HG03175 (cell line): ENCODE measurements at regions not wholly inside any gene's neighbourhood (a gene's known extent, or its start where the extent isn't known, plus 50 kb on each side); places are given as distances from the start of the nearest gene placed in this dataset.

Experiments used
- ATAC-seq: cut with Tn5 transposase; IDR thresholded peaks from one replicate; pipeline ENCODE4 v1.9.1; 2021; ENCODE audit warnings: mild to moderate bottlenecking, moderate library complexity; ENCODE audit not compliant: unreplicated experiment

DNA sequence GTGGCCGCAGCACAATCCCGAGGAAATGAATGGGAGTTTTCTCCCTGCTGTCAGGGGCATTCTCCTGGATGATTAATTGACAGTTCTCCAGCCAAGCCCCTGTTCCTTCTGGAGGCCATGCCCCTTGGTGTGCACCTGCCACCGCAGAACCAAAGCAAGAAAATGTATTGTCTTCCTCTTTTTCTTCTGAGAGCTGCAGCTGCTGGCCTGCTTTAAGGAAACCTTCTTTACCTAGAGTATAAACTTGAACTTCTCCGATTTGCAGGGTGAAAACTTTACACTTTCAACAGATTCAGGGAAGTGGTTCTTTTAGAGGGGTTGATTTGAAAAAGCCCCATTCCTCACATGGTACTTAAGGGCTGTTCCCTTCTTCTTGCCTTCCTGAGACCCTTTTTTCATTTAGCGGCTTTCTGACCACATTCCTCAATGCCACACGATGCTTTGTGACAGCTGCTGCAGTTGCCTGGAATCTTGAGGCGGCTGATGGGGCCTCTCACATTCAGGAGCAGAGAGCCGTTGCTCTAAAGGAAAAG, 402.8 kb downstream of the TXNL1 start:
- peak; percentile 75 for ATAC-seq

DNA sequence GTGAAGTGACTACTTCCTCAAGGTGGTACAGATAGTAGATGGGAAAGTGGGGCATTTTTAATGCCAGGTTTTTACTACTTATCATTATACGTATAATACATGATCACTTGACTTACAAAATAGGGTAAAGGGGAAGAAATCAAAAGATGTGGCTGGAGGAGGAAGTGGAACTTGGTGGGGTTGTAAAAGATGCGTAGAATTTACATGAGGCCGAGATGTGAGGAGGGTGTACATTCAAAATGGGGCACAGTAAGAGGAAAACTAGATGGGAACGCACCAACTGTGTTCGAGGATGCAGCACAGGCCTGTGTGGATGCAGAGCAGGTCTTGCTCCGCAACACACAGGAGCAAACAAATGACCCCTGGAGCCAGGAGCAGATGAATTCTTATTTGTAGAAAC, 403.3 kb downstream of the TXNL1 start:
- ATAC-seq = peak; percentile 34

DNA sequence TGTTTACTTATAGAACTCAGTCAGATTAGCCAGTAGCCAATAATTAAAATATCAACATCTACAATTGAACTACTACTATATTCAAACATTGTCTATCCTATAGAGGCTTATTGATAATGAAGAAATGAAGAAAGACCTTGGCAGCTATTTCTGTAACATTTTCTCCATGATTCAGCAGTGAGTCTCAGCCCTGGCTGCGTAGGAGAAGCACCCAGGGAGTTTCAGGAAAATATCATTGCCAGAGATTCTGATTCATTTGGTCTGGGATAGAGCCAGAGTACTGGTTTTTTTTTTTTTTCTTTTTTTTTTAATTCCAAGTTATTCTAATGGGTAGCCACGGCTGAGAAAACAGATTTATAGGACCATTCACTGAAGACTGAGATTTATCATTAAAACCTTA, 404.8 kb downstream of the TXNL1 start:
- no peak for ATAC-seq

DNA sequence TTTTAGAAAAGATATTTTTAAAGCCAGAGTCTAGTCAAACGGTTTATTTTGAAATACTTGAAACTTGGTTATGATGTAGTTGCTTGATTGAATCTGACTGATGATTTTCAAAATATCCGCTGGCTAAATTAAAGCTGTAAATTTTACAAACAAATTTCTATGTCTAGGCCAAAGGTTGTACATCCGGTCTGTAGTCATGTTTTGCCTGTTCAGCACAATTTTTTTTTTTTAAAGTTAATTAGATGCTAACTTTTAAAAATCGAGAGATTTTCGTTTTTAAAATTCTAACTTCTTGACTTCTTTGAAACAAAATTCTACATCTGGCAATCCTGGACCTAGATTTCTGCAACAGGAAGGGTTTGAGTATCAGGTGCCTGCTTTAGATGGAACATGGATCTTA, 412.4 kb downstream of the TXNL1 start:
- no peak for ATAC-seq

DNA sequence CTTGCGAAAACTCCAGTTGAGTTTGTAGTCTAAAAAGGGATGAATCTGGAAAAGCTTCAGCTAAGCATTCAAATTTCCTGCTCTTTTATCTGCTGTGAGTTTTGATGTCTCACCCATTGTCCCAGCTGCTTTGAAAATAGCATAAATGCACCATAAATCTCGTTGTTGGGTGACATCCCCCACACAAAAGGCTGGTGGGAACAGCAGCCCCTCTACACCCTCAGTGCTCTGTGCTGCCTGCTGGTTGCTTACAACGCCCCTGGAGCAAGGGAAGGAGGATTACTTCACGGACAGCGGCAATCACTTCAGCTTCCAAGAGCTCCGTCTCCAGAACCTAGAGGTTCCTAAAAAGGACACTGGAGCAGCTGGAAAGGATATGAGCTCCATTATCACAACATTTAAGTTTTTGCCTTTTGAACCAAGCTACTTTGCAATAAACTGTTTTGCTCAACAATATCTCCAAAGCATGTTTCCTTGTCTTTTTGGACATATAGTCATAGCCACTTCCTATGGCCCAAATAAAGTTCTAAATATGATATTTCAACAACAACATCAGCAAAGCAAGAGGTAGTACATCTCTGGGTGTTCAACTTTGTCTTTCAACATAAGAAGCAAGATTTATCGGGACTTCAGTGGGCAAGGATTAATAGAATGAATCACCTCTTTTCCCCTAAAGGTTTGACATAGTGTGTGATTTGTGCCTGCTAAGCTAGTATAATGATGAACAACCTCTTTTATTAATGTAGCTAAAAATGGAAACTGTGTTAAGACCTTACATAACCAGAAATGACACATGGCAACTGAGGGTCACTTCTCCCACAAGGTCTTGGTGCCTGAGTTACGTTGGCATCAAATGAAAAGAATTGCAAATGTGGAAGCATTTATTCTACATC, 413.5 kb downstream of the TXNL1 start:
- ATAC-seq = no peak

DNA sequence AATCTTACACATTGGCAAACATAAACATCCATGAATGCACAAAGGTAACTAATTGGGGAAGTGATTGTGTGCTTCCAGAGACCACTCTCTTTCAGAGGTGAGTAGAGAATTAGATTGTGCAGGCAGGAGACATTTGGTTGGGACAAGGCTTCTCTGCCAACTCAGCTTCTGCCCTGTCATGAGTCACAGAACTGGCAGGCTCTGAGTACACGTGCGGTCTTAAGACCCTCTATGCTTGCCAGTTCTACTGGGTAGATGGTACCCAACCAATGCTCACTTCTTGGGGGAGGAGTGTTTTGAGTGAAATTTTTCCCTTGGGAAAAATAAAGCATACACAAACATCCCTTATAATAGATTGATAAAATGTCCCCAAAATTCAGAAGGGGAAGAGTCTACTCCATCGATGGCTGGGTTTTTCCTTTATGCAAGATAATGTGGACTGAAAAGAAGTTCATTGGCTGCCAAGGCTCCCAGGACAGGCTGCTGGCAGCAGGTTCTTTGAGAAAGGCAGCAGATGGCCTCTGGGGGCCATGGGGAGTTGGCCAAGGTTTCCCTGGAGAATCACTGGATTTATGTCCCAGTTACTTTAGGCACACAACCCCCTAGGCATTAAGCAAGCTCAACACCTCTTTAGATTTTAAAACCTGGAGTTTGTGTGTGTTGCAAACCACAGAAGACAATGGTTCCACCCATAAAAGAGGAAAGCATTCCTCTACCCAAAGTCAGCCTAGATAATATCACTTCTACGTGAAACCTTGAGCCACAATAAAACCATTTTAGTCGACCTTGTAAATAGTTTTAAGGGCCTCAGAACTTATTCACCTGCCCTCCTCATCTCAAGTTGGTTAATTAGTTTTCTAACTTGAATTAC, 417.0 kb downstream of the TXNL1 start:
- ATAC-seq = no peak

DNA sequence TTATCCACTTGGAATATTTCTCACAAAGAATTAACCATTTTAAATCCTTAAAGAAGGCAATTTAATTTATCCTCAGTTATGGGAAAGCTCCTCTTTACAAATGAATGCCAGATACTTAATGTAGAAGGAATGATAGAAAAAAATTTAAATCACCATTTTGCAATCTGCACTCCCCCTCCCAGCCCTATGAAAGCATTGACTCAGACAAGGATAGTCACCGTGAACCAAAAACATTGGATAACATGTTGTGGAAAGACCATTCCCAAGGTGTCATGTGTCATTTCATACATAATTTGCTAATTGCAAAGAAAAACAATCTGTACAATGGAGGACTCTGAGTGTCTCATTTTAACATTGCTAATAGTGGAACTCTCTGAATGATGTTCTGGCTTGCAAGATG, 421.0 kb downstream of the TXNL1 start:
- no peak for ATAC-seq

DNA sequence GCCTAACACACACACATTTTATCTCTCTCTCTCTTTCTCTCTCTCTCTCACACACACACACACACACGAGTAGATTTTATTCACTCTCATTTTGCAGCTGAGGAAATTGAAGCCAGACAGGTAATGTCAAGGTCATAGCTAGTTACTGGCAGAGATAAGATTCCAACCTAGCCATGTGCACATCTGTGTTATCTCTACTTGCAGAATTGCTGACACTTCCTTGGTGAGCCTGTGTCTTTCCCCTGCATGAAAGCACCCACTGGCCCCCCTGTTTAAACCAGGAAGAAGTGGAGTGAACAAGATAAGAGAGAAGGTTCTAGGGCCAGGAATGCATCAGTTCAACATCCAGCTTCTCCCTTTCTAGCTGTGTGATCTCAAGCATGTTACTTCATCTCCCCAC, 423.7 kb downstream of the TXNL1 start:
- no peak for ATAC-seq

DNA sequence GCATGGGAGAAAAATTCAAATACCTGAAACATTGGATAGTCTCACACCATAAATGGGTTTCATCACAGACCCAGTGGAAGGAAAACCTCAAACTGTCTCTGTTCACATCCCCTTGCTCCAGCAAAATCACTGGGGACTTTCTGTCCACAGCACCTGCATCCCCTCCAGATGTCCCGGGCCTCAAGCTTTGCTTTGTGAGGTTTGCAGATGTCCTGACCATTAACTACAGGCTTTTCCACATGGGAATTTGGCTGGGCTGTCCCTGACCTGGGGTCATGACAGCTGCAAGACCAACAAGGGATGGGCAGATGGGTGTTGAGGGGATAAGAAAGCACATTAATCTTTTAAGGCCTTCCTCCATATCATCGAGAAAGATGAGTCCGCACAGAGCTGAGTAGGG, 427.9 kb downstream of the TXNL1 start:
- ATAC-seq = no peak

DNA sequence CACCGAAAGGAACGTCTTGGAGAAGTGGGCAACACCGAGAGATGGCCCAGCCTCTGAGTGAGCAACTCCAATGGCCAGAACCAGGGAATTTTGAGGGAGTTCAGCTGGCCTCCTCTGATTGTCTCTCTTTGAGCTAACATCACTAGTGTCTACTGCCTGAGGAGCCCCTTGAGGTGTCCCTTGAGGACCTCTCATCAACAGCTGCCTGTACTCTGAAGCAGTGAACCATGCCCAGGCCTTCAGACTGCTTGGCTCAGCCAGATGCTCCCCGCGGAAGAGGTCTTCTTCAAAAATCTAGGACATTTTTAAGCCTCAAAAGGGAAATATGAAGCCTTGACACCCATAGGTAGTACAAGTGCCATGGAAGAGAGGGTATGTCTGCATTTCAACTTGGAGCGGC, 430.4 kb downstream of the TXNL1 start:
- ATAC-seq = no peak

DNA sequence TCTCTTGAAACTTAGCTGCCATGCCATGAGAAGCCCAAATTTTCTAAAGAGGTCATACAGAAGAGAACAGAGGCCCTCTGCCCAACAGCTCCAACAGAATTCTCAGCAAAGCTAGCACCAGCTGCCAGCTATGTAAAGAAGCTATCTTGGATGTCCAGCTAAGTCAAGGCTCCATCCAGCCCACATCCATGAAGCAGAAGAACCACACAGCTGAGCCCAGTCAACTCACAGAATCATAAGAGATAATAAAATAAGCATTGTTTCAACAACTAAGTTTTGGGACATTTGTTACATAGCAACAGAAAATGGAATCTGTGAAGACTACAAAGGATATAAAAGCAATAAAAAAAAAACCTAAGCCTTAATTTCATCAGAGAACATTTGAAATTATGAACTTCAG, 434.3 kb downstream of the TXNL1 start:
- no peak for ATAC-seq

DNA sequence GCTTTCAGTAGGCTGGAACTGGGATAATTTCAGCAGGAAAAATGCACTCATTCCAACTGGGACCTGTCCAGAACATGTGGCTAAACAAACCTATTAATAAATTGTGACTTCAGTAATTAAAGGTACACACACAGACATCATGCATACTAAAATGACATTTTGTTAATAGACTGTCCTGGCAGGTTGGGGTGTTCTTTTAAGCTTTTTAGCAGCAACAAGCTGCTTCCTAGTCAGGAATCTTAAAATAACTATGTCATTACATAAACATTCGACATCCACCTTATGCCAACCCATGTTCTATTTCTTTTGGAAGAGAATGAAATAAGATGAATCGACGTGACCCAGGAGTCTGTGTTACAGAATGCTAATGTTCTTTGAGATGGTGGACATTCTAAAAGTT, 435.7 kb downstream of the TXNL1 start:
- ATAC-seq = no peak

DNA sequence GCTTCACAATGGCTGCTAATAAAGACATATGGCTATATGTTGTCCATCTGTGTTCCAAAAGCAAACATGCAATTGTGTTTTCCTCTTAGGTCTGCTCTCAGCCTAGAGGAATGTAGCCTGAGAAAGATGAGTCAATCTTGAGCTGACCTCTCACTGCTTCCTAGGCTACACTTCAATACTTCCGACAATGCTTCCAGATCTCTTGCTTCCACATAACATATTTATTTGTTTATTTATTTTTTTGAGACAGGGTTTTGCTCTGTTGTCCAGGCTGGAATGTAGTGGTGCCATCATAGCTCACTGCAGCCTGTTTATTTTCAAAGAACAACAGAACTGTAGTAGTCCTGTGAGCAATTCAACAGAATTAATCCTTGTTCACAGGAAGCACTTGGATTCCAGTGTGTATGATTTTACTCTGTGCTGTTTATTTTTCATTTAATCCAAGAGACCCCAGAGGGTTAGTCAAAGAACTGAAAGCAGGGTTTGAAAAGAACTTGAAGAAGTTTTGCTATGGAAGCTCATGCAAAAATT, 437.9 kb downstream of the TXNL1 start:
- ATAC-seq = no peak

DNA sequence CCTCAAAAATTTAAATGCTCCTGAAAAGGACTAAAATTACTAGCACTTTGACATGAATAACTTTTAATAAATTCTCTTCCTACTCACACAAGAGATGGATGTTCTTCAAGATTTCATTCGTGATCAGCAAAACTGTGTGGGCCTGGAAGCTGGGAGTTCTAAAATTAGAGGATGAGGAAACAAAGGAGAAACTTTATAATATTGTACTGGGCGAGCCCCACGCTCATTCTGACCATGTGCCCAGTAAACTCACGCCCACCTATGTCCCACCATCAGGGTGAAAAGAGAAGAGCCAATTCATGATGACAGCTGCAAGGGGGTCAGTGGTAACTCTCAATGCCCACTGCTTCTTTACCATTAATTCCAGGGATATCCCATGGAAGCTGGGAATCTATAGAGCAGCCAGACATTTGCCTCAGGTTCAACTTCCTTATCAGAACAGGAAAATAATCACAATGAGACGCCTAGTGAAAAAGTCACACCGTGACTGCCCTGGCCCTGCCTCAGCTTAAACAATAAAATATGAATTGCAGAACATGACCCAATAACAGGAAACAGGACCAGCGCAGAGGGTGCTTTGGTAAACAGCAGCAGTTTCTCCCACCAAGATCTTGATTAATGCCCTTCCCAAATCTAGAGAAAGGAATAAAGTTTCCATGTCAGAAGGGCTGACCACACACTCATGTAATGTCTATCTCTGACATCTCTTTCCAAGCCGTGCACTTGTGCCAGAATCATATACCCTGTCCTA, 438.6 kb downstream of the TXNL1 start:
- no peak for ATAC-seq

DNA sequence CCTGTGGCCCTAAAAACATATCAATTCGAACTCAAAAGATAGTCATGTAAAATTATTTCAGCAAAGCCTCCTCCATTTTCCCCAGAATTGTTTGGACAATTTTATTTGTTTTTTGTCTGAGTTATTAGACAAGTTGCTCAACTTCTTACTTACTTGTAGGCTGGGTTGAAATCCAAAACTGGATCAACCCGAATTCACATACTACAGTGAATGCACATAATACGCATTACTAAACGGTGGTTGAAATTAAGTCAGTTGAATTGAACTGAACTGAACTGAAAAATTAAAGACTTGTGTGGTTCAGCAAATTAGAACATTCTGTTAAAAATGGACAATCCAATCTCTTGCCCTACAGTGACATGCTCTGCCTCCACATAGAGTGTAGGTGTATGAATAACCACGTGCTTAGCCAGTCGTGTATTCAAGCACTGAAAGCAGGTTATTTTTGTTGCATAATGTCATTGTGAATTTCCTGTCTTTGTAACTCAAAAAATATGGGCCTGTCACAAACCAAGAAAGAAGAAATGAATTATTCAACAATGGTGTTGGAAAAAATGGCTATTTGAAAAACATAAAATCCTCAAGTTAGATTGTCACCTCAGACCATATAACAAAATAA, 441.0 kb downstream of the TXNL1 start:
- ATAC-seq = no peak

DNA sequence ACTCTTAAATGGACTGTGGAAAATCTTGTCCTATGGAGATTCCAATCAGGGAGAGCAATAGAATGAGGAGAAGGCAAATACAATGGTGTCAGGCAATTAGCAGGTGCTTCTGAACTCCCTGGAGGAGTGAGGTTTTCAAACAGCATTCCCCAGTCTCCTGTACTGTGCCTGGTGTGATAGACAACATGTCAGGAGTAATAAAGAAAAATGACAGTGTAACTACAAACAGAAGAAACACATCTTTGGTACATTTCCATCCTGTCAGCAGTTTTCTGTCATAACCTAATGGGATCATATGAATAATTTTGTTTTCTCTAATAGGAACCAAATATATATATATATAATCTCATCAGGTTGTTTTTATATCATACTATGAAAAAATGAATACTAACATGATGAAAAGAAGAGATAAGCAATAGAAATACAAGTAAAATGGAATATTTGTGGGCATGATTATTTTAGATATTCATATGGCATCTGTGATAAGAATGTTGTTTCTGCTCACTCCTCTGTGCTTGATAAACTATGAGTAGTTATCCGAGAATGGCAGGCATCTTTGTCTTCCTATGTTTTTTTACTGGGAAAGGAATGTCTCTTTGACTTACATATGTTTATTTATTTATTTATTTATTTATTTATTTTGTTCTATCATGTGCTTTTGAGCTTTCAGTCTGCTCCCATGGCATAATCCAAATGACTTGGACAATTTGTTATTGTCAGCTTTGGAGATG, 441.7 kb downstream of the TXNL1 start:
- ATAC-seq = no peak

DNA sequence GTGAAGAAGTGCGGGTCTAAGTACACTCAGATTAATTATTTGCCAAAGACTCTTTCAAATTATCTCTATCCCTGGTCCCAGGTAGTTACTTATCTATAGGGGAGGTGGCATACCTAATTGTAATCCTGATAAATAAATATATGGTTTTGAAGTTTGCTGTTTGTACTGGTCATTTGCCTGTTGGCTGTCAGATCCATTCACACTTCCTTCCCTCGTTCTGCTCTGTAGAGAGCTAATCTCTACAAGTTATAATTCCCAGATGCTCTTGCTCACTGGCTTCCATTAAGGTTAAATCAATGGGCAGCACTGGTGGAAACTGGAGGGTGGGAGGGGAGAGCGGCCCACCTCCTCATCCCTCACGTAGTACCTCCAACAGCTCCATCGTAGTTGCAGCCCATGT, 447.1 kb downstream of the TXNL1 start:
- ATAC-seq = no peak

DNA sequence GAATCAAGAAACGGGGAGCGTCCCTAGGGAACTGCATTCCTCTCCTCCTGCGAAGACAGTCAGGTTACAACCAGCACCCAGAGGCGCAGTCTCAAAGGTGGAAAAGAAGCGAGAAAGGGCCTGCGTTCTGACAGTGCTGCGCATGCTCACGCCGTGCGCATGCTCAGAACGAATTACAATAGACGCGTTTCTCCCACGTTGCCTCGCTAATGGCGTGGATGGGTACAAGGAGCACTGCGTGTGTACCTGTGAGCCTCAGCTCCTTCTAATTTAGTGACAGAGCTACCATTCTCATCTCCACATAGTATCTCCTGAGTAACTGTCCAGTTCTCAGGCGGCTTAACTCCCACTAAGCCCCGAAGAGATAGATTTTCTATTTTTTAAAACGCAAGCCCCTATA, 448.8 kb downstream of the TXNL1 start:
- ATAC-seq = no peak

DNA sequence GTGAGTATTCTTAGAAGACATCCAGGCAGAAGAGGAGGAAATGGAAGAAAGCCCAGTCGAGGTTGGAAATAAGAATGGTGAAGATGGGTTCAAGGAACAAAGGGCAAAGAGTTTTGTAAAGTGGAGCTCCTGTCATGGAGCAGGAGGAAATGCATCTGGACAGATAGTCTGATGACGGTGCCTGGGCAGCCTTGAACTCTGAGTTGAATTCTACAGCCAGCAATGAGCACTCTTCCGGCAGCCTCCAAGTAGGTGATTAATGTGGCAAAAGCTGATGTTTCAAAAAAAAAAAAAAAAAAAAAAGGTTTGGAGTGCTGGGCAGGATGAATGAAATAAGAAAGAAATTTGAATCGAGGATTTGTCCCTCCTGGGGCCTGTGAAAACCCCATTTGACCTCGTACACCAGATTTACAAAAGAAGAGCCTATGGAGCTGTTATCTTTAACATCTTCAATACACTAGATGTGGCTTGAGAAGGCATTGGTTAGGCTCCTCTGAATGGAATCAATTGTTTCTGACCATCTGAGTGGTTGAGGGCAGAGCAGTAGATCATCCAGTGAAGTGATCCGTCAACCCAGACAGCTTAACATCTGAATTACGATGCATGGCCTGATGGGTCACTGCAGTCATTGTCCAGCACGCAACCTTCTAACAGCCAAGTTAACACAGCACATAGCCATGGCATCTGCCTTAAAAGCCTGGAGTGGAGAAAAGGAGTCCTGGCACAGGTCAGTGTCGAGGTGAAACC, 449.7 kb downstream of the TXNL1 start:
- ATAC-seq = no peak
